ENCODE measurements at regions not wholly inside any gene's neighbourhood (a gene's known extent, or its start where the extent isn't known, plus 50 kb on each side); places are given as distances from the start of the nearest gene placed in this dataset.
"Not testable (repeated sequence)": the region's sequence is repeated elsewhere in the genome, so short reads cannot be mapped to it uniquely, and the experiment has no call there.

DNA sequence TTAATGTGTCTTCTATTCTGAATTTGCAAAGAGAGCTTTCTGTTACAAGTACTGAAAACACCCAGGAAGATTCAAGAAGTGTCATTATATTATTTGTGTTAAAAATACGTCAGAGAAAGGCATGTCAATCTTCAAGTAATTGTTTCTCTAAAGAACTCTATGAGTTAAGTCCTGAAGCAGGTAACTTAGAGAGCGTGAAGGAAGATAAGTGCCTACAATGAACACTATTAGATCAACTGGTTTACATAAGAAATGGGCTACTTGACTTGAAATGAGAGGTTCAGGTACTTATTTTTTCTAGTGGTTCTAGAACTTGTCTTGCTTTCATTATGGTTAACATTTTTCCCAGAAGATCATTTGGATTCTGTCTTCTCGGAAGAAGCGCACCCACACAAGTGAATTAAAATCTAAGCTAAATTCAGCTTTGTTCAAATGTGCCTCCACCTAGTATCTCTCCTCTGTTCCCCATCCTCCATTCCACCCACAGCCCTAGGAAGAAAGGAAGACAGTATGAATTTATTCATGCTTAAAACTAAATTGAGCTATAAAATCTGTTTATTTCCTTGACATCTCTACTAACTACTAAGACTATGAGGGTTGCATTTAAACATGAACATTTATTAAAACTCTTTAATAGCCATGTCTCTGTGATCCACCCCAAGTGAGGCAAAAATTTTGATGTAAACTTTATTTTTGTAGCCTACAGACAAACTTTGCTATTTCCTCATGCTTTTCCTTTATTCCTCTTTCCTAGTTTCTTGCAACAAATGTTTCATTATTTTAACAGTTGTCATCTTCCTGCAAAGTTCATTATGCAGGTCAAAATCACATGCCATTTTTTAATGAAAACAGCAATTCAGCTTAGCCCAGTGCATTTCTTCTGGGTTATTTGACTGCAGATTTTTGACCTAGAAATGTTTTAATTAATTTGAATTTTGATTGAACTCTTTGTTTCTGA is 206.8 kb downstream of the KCNJ2 start:
- no peak for DNase-seq

DNA sequence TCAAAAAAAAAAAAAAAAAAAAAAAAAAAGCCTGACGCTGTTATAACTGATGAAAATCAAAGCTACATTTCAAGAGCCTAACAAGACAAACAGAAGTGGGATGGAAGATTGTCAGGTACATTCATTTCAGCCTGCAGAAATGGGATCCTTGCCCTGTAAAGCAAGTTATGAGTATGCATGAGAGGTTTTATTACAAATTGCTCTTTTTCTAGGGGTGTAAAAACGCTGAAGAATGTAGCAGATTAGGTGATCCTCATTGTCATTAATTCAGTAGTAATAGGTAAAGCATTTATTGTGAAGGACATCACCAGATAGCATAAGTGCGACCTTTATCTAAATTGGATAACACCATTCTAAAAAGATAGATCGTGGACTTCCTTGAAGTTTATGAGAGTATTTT is 208.3 kb downstream of the KCNJ2 start:
- DNase-seq = no peak

DNA sequence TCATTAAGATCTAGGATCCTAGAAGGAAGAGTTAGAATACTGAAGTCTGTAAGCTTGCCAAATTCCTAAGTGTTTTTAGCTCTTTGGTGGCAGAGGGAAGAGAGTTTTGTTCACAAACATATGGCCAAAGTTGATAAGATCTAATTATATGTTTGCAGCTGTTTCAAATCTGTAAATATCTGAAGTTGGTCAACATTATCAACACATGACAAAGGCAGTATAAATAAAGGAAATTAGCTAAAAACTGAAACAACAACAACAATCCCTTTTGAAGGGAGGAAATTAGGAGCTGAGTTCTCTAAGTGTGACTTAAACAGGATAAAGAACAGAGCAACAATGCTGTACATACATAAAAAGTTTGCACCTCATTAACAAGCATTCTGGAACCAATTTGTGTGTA is 208.7 kb downstream of the KCNJ2 start:
- DNase-seq = peak; percentile 0

DNA sequence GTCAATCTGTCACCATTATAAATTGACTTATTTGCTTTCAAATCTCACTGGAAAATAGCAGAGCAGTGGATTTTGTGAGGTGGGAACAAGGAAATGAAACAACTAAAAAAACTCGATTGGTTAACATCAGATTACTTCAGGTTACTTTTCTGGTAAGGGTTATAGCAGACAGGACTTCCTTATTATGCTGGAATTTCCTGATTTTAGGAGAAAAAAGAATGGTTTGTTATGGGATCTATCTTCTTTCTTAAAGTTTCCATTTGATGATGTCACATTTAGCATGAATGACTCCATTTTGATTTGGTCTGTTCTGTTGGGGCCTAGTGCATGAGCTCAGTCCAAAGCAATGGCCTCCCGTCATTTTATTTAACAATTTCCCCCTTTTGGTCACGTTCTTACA is 210.6 kb downstream of the KCNJ2 start:
- DNase-seq = no peak

GRCh38 chr17:70381916-70382315 is 212.6 kb downstream of the KCNJ2 start:
- not testable (repeated sequence) for DNase-seq

- no peak for DNase-seq
These were observed 219.0 kb downstream of the KCNJ2 start for GRCh38 chr17:70388326-70388725.

DNA sequence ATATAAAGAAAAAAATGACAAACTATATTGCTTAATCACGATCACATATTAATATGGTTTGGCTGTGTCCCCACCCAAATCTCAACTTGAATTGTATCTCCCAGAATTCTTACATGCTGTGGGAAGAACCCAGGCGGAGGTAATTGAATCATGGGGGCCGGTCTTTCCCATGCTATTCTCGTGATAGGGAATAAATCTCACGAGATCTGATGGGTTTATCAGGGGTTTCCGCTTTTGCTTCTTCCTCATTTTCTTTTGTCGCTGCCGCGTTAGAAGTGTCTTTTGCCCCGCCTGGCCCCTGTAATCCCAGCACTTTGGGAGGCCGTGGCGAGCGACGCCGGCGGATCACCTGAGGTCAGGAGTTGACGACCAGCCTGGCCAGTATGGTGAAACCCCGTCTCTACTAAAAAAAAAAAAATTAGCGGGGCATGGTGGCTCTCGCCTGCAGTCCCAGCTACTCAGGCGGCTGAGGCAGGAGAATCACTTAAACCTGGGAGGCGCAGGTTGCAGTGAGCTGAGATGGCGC is 220.0 kb downstream of the KCNJ2 start:
- not testable (repeated sequence) for DNase-seq

- DNase-seq = no peak
These were observed 220.7 kb downstream of the KCNJ2 start for GRCh38 chr17:70390049-70390448.

DNA sequence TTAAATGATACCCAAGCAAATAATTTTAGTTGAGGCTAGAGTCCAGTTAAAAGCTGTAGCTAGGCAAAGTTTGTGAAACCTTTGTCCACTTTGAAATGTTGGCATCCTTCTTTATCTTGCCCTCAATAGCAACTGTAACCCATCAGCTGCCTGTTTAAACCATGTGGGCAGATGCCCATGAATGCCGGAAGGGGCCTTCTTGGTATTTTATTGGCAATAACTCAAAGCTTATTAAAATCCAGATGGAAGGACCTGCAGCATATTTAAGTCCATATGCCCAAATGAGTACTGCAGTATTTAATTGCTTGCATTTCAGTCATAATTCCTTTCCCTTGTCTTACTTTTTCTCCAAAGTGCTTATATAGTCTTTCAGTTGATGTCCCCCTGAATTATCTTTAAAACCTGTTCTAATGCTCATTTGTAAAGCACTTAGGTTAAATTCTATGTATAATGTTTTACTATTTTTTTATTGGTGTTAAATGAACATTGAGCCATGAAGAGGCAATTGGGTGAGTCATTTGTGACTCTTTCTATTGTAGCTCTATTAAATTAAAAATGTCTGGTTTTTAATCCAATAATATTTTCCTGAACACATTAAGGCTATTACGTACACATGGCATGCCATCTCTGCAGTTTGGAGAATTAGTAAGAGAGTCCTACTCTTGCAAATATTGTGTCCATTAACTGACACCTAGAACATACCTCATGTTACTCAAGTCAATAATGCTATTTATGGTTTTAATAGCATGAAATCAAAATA is 225.3 kb downstream of the KCNJ2 start:
- DNase-seq = no peak

GRCh38 chr17:70405492-70406220 is 236.3 kb downstream of the KCNJ2 start:
- DNase-seq = no peak

DNA sequence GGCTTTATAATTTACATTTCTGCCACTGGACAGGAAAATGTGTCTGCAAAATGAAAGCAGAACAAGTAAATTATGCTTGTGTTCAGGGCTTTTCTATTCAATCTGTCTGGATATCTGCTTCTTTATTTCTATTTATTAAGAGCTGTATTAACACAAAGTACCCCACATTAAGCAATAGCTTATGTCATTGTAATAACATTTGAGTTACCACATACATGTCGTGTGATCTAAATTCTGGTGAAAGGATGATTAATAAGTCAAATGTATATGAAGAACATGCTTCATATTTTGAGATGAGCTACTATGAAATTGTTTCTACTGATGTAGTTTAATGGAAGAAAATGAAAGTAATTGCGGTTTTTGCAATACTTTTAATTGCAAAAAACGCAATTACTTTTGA is 238.2 kb downstream of the KCNJ2 start:
- no peak for DNase-seq

GRCh38 chr17:70408768-70409167 is 239.4 kb downstream of the KCNJ2 start:
- no peak for DNase-seq

DNA sequence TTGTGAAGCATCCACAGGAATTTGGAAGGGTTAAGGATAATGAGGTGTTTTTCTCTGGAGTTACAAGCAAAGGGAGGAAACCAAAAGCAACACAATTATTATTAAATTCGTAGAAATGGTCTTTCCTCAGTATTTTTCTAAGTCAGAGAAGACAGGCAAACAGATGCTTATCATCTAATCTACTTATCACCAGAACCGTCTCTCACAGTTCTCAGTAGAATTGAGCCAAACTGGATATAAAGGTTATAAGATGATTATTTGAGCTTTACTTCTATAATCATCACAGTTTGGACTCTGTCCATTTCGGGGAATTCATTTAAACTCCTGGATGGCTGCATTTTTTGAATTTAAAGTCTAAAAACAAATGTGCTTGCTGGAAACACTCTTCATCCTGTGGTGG is 245.0 kb downstream of the KCNJ2 start:
- no peak for DNase-seq

GRCh38 chr17:70420861-70421445 is 251.6 kb downstream of the KCNJ2 start:
- no peak for DNase-seq

GRCh38 chr17:70422862-70423261 is 253.5 kb downstream of the KCNJ2 start:
- DNase-seq = no peak

GRCh38 chr17:70423562-70423961 is 254.2 kb downstream of the KCNJ2 start:
- DNase-seq = no peak

DNA sequence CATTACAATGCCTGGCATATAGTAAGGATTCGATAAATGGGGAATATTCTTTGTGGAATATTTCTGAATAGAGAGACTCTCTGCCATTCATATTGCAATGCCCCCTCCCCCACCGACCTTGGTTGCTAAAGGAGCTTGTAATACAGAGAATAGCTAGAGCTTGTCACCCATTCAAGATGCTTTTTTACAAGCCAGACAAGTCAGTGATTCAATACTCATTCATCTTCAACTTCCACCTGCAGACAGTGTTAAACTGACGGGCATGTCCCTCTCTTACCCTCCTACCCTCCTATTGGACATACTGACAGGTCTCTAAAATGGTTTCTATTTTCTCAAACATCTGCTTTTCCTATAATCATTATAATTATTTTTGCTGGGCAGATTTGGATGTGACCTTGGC is 257.4 kb downstream of the KCNJ2 start:
- DNase-seq = no peak

DNA sequence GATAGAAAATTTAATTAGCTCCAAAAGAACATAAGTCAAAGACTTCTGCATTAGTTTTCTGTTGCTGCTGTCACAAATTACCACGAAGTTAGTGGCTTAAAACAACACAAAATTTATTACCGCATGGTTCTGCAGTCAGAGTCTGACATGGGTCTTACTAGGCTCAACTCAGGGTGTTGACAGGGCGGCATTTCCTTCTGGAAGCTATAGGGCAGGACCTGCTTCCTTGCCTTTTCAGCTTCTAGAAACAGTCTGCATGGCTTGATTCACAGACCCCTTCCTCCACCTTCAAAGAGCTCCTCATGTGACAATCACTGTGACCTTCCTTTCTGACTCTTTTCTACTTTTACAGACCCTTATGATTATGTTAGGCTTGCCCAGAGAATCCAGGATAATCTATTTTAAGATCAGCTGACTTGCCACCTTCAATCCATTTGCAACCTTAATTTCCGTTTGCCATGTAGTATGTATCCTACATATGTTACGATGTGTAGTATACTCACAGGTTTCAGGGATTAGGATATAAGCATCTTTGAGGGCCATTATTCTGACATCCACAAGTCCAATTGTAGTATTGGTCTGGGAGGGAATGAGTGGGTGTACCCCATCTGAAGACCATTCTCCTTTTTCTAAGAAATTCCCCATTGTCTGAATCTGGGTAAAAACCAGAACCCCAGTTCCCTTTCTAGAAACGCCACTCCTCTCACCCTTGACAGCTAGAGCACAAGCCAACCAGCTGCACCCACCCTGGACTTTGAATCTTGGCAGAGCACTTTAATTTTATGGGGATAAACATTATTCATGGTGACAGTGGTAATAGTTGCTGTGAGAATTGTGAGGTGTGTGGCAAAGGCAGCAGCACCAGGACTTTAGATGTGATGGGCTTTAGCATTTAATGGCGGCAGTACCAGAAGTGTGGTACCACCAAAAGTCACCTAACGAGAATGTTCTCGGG is 265.5 kb downstream of the KCNJ2 start:
- DNase-seq = no peak

DNA sequence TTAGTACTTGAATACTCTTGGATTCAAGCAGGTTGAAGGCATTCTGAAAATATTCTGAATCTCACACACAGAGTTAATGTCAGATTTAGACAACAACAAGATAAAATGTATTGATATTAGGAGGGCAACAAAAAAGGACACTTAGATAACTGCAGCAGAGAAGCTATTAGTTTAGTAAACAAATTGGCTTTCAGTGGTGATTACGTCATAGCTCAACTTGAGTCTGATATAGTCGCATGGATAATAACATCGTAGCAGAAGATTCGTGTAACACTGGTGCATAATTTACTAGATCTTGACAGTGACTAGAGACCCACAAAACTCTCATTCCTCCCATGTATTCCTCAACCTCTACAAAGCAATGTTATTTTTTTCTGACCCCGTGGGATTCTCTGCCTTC is 268.3 kb downstream of the KCNJ2 start:
- DNase-seq = no peak

GRCh38 chr17:70446446-70446845 is 277.1 kb downstream of the KCNJ2 start:
- DNase-seq = no peak

DNA sequence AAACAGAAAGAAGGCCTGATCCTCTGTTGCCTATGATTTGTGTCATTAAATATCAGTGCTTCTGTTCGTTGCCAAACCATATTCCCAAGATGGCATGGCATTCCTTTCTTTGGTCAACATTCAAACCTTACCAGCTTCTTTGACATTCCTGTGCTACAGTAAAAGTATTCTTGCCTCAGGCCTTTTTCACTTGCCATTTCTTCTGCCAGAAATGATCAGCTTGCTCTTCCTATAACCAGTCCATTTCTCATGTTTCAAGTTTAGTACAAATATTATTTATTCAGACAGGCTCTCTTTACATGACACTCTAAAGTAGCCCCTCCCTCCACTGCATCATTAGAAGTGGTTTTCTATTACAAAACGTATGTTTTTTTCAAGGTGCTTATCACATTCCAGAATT is 278.3 kb downstream of the KCNJ2 start:
- DNase-seq = no peak
